B cell (primary cell): ENCODE measurements at regions not wholly inside any gene's neighbourhood (a gene's known extent, or its start where the extent isn't known, plus 50 kb on each side); places are given as distances from the start of the nearest gene placed in this dataset.

ENCODE experiments used
- ATAC-seq: fragments of 200-7000 bp; cut with Tn5 transposase; one replicate; pipeline ENCODE4 v1.10.0; 2021; ENCODE audit warnings: low read depth, mild to moderate bottlenecking, moderate number of reproducible peaks, moderate library complexity
- CTCF ChIA-PET: fragments of 350-600 bp; sonication (Branson Sonifier 250); formaldehyde crosslinking; loops from one replicate; lab custom pipeline; 2021; ENCODE audit warnings: antibody characterized with exemption, inconsistent platforms; lab: Charles Lee
- POLR2A ChIA-PET: fragments of 350-600 bp; sonication (Branson Sonifier 250); formaldehyde crosslinking; loops from one replicate; lab custom pipeline; 2021; ENCODE audit warnings: antibody characterized with exemption; lab: Charles Lee
- DNase-seq: peaks from one replicate; pipeline ENCODE4 v3.0.0; 2013
- H2AFZ ChIP-seq: 2 replicates; pipeline ENCODE4 v1.6.1; 2012; ENCODE audit warnings: mild to moderate bottlenecking, low read depth, low read length; ENCODE audit not compliant: insufficient read depth, poor library complexity, severe bottlenecking
- H3K27ac ChIP-seq, 2 donors: 1 replicate in 1 of 2; 2 replicates in 1 of 2; pipeline ENCODE4 v1.5.1; 2012 to 2013; ENCODE audit warnings: low read length in 2 of 2, mild to moderate bottlenecking in 2 of 2, moderate library complexity in 1 of 2
- H3K27me3 ChIP-seq, 4 experiments: fragments of 200-600 bp in 1 of 4; sonication (generic) in 1 of 4; replicated peaks in 1 of 4; 1 replicate in 2 of 4; 2 replicates in 2 of 4; pipeline versions ENCODE4 v1.6.1 to v1.7.0; 2013 to 2016; ENCODE audit warnings: low read length in 3 of 4, mild to moderate bottlenecking in 2 of 4, mixed read lengths in 1 of 4, moderate library complexity in 1 of 4; ENCODE audit not compliant: insufficient read depth in 4 of 4, control insufficient read depth in 3 of 4; ENCODE audit errors: control extremely low read depth in 1 of 4
- H3K36me3 ChIP-seq, 2 experiments: replicated peaks in 1 of 2; 1 replicate in 1 of 2; 2 replicates in 1 of 2; pipeline versions ENCODE4 v1.6.1 to v1.7.1; 2013; ENCODE audit warnings: low read length in 1 of 2; ENCODE audit not compliant: insufficient read depth in 2 of 2, control insufficient read depth in 1 of 2; ENCODE audit errors: control extremely low read depth in 1 of 2, extremely low read depth in 1 of 2
- H3K4me1 ChIP-seq, 2 donors: fragments of 200-600 bp in 1 of 2; sonication (generic) in 1 of 2; 1 replicate in 1 of 2; 2 replicates in 1 of 2; pipeline versions ENCODE4 v1.5.1 to v1.6.1; 2013 to 2017; ENCODE audit warnings: low read length in 2 of 2; ENCODE audit not compliant: control insufficient read depth in 2 of 2, insufficient read depth in 2 of 2
- H3K4me2 ChIP-seq: replicated peaks from 2 replicates; pipeline ENCODE3; 2012; ENCODE audit warnings: mild to moderate bottlenecking, low read depth, low read length; ENCODE audit not compliant: poor library complexity, severe bottlenecking
- H3K4me3 ChIP-seq, 5 experiments: fragments of 200-600 bp in 1 of 5; sonication (generic) in 1 of 5; 1 replicate in 3 of 5; 2 replicates in 2 of 5; pipeline versions ENCODE4 v1.5.1 to v1.7.0; 2011 to 2016; ENCODE audit warnings: low read length in 4 of 5, mild to moderate bottlenecking in 4 of 5, low read depth in 2 of 5, control low read depth in 1 of 5, moderate library complexity in 1 of 5; ENCODE audit not compliant: insufficient read depth in 1 of 5; ENCODE audit errors: control extremely low read depth in 1 of 5, extremely low read depth in 1 of 5
- H3K79me2 ChIP-seq: fragments of 200-600 bp; sonication (generic); one replicate; pipeline ENCODE4 v1.6.0; 2016; ENCODE audit warnings: low read length; ENCODE audit not compliant: control insufficient read depth, insufficient read depth
- H3K9ac ChIP-seq: fragments of 200-600 bp; sonication (generic); 2 replicates; pipeline ENCODE4 v1.6.1; 2017; ENCODE audit warnings: mild to moderate bottlenecking, low read length, moderate library complexity
- H3K9me3 ChIP-seq, 3 donors: one replicate each; pipeline versions ENCODE4 v1.6.1 to v1.7.1; 2013; ENCODE audit warnings: low read length in 2 of 3; ENCODE audit not compliant: control insufficient read depth in 2 of 3, insufficient read depth in 1 of 3; ENCODE audit errors: control extremely low read depth in 1 of 3
- H4K20me1 ChIP-seq: 2 replicates; pipeline ENCODE4 v1.6.0; 2012; ENCODE audit warnings: mild to moderate bottlenecking, low read length; ENCODE audit not compliant: insufficient read depth, control insufficient read depth, poor library complexity, severe bottlenecking
- H3K27ac Mint-ChIP-seq: one replicate; pipeline ENCODE4 v1.8.0; 2021; ENCODE audit warnings: mixed read lengths
- H3K27me3 Mint-ChIP-seq: one replicate; pipeline ENCODE4 v1.8.0; 2021; ENCODE audit warnings: mixed read lengths
- H3K4me1 Mint-ChIP-seq: one replicate; pipeline ENCODE4 v1.8.0; 2021; ENCODE audit warnings: mixed read lengths
- H3K4me3 Mint-ChIP-seq: one replicate; pipeline ENCODE4 v1.8.0; 2021; ENCODE audit warnings: mixed read lengths
- H3K9me3 Mint-ChIP-seq: one replicate; pipeline ENCODE4 v1.8.0; 2022; ENCODE audit warnings: mixed read lengths; ENCODE audit not compliant: insufficient read depth
- EZH2 ChIP-seq: IDR thresholded peaks from 2 replicates; pipeline ENCODE4 v1.6.1; 2012; ENCODE audit warnings: borderline replicate concordance, low read depth, mild to moderate bottlenecking, moderate library complexity, low read length; ENCODE audit not compliant: insufficient read depth, poor library complexity, severe bottlenecking
- WGBS: methylation state at CpG from one replicate; pipeline ENCODE4 v1.1.5; 2013; ENCODE audit warnings: missing lambda C conversion rate; ENCODE audit not compliant: insufficient coverage; 5-methylcytosine and 5-hydroxymethylcytosine counted together
- intact Hi-C: fragments of 100-400 bp; cut with micrococcal nuclease; formaldehyde crosslinking; loops from one replicate; pipeline ENCODE4 v1.10.0; 2022
- TF ChIP-seq, protein P1 (sequence below): fragments of 200-600 bp; IDR thresholded peaks from one replicate; pipeline ENCODE4 v1.8.0; 2022; ENCODE audit warnings: antibody characterized with exemption, mild to moderate bottlenecking

DNA sequence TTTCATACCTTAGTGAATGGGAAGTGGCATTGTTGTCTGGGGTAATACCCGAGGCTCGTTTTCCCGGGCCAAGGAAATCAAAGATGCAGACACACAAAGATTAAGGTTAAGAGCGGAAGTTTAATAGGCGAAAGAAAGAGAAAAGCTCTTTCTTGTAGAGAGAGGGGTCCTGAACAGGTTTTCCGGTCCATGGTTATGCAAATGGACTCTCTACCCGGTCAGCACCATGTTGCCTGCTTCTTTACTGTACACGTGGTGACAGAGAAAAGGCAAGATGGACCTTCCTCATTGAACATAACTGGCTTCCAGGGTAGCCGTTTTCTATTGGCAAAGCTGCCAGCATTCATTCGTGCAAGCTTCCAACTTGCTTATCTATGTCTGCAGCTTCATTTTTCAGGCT, 2063.5 kb downstream of the SUCLG1 start:
- DNase-seq: no peak
- CTCF ChIA-PET: no interaction called here
- intact Hi-C loops: no loop called here
- H3K9me3 Mint-ChIP-seq: no peaks in the 10 kb centered on the region
- Histone ChIP-seq H3K4me2 (no peak overlapping the region), H4K20me1 (no peaks in the 10 kb centered on the region), H3K36me3 (no peaks in the 10 kb centered on the region), H3K4me3 (no peak overlapping the region), H3K79me2 (no peaks in the 10 kb centered on the region), H3K4me1 (no peaks in the 10 kb centered on the region), H2AFZ (no peak overlapping the region), H3K9ac (no peak overlapping the region), H3K27me3 (no peaks in the 10 kb centered on the region), H3K9me3 (peaks cover 0 to 7% (median 0%) of the 10 kb centered on the region in 3 donors), H3K27ac (no peak overlapping the region)
- POLR2A ChIA-PET: no interaction called here
- no peaks in the 10 kb centered on the region for H3K27me3 Mint-ChIP-seq
- no peak overlapping the region for H3K27ac Mint-ChIP-seq
- H3K4me3 Mint-ChIP-seq: no peak overlapping the region
- H3K4me1 Mint-ChIP-seq: no peaks in the 10 kb centered on the region
- ATAC-seq: no peak
- 93% methylated on average over 8 of the region's 10 CpGs for WGBS
- no peak for TF ChIP-seq EZH2
- TF ChIP-seq, protein P1, sequence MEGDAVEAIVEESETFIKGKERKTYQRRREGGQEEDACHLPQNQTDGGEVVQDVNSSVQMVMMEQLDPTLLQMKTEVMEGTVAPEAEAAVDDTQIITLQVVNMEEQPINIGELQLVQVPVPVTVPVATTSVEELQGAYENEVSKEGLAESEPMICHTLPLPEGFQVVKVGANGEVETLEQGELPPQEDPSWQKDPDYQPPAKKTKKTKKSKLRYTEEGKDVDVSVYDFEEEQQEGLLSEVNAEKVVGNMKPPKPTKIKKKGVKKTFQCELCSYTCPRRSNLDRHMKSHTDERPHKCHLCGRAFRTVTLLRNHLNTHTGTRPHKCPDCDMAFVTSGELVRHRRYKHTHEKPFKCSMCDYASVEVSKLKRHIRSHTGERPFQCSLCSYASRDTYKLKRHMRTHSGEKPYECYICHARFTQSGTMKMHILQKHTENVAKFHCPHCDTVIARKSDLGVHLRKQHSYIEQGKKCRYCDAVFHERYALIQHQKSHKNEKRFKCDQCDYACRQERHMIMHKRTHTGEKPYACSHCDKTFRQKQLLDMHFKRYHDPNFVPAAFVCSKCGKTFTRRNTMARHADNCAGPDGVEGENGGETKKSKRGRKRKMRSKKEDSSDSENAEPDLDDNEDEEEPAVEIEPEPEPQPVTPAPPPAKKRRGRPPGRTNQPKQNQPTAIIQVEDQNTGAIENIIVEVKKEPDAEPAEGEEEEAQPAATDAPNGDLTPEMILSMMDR: no peak

DNA sequence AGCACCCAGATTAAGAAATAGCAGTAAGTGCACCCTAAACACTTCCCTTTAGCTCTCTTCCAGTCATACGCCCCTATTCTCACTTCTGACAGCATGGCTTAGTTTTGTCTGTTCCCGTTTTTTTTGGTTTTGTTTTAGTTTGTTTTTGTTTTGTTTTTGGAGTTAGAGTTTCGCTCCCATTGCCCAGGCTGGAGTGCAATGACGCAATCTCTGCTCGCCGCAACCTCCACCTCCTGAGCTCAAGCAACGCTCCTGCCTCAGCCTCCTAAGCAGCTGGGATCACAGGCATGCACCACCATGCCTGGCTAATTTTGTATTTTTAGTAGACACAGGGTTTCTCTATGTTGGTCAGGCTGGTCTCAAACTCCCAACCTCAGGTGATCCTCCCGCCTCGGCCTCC, 2067.7 kb downstream of the SUCLG1 start:
- Histone ChIP-seq H3K4me2 (no peak overlapping the region), H3K27ac (no peak overlapping the region), H3K4me3 (no peak overlapping the region), H3K9me3 (peaks cover 0 to 7% (median 0%) of the 10 kb centered on the region in 3 donors), H3K36me3 (no peaks in the 10 kb centered on the region), H3K9ac (no peak overlapping the region), H3K27me3 (no peaks in the 10 kb centered on the region), H3K4me1 (no peaks in the 10 kb centered on the region), H4K20me1 (no peaks in the 10 kb centered on the region), H2AFZ (no peak overlapping the region), H3K79me2 (no peaks in the 10 kb centered on the region)
- ChIA-PET CTCF (no interaction called here), POLR2A (no interaction called here)
- Mint-ChIP-seq H3K4me3 (no peak overlapping the region), H3K9me3 (no peaks in the 10 kb centered on the region), H3K27ac (no peak overlapping the region), H3K4me1 (no peaks in the 10 kb centered on the region), H3K27me3 (no peaks in the 10 kb centered on the region)
- DNase-seq: no peak
- TF ChIP-seq EZH2: no peak
- TF ChIP-seq, protein P1: no peak
- WGBS: 88% methylated on average over 5 of the region's 9 CpGs
- intact Hi-C loops: no loop called here
- ATAC-seq: no peak
